ENCODE measurements at regions not wholly inside any gene's neighbourhood (a gene's known extent, or its start where the extent isn't known, plus 50 kb on each side); places are given as distances from the start of the nearest gene placed in this dataset.
A peak's percentile ranks its signal among the peaks of the same experiment; 100 is the strongest.

DNA sequence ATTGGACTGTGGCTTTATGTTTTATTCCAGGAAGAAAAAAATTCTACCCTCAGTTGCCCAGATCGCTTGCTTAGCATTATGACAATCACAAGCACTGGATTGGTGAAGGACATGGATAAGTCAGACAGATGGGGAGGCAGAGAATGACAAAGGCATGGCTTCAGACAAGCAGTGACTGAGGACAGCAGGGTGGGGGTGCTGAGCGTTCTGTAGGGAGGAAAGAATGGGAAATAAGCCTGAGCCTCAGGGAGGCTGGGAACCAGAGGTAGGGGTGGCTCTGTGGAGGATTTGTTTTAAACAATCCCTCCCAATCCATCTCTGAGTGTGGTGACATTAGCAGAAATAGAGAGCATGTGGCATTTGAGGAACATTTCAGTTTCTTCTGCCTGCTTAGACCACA, 896.9 kb downstream of the CCSER2 start:
- Histone ChIP-seq H3K4me3 (no peak overlapping the region), H3K27ac (no peak overlapping the region), H3K9me3 (no peaks in the 10 kb centered on the region), H3K27me3 (ENCODE audit: low read depth) (no peaks in the 10 kb centered on the region), H3K4me1 (no peaks in the 10 kb centered on the region), H3K36me3 (no peaks in the 10 kb centered on the region)
- TF ChIP-seq, protein P1, sequence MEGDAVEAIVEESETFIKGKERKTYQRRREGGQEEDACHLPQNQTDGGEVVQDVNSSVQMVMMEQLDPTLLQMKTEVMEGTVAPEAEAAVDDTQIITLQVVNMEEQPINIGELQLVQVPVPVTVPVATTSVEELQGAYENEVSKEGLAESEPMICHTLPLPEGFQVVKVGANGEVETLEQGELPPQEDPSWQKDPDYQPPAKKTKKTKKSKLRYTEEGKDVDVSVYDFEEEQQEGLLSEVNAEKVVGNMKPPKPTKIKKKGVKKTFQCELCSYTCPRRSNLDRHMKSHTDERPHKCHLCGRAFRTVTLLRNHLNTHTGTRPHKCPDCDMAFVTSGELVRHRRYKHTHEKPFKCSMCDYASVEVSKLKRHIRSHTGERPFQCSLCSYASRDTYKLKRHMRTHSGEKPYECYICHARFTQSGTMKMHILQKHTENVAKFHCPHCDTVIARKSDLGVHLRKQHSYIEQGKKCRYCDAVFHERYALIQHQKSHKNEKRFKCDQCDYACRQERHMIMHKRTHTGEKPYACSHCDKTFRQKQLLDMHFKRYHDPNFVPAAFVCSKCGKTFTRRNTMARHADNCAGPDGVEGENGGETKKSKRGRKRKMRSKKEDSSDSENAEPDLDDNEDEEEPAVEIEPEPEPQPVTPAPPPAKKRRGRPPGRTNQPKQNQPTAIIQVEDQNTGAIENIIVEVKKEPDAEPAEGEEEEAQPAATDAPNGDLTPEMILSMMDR (IDR thresholded peaks at IDR 0.05), result no peak
- intact Hi-C loops (cut with DNase I), result no loop called here
- no peak for DNase-seq
- no peak for ATAC-seq

DNA sequence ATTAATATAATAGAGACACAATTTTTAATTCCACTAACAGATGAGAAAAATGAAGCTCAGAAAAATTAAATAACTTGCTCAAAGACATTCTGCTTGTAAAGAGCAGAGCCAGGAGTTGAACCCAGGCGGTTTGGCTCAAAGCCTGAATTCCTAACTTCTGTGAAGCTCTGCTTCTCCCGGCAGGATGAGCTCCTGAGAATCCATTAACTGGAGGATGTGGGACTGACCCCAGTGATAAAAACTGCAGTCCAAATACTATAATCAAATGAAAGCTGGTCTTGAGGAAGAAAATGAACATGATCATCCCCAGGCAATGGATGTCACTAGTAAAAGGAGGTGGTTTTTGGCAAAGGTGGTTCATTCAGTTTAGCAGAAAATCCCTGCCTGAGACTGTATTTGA, 898.2 kb downstream of the CCSER2 start:
- H3K4me3 ChIP-seq, result no peak overlapping the region
- no peaks in the 10 kb centered on the region for H3K9me3 ChIP-seq
- H3K27me3 ChIP-seq (ENCODE audit: low read depth), result no peaks in the 10 kb centered on the region
- DNase-seq, result no peak
- H3K27ac ChIP-seq, result no peak overlapping the region
- no peaks in the 10 kb centered on the region for H3K36me3 ChIP-seq
- no peak for ATAC-seq
- intact Hi-C loops (cut with DNase I), result no loop called here
- H3K4me1 ChIP-seq, result no peaks in the 10 kb centered on the region
- TF ChIP-seq, protein P1 (IDR thresholded peaks at IDR 0.05), result no peak

DNA sequence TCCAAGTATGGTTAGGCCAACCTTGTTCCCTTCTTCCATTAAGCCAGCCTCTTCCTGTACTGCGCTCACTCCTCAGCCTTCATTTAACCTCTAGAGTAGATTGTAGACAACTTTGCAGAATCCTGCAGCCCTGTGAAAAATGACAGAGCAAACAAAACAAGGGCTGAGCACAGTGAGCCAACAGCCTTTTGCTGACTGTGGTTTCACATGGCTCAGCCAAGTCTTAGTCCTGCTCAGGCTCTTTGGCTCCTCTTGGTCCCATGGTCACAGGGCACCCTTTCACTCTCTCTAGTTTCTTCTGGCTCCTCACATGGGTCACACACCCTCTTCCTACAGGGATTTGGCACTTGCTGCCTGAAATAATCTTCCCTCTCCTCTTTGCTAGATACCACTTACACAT, 900.3 kb downstream of the CCSER2 start:
- intact Hi-C loops (cut with DNase I), result no loop called here
- no peak for ATAC-seq

DNA sequence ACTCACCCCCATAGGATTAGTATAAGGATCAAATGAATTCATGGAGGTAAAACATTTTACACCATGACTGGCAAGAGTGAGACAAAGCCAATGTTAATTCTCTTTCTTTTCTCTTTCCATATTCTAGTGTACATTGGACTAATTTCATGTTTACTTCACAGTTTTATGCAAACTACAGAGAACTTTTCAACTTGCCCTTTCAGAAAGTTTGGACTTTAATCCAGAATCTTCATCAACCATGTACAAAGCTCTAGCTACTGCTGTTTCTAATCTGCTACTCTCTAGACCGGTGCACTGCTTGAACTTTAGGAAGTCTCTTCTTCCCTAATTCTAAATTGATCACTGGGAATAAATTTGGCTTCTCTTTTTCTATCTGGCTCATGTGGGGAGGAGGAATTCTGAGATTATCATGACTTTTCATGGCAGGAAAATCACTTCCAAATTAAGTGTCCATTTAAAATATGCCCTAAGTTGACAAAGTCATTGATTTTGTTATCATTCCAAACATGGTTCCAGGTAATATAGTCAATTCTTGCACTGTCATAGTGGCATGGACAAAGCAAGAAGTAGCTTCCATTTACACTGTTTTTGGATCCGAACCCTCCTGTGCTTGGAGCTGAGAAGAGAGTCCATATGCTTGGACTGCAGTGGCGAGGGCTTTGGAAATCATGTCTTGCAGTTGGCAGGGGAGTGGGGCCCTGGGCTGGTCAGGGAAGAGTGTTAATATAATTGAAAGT, 903.3 kb downstream of the CCSER2 start:
- DNase-seq, result no peak
- Histone ChIP-seq H3K4me3 (no peak overlapping the region), H3K27me3 (ENCODE audit: low read depth) (no peaks in the 10 kb centered on the region), H3K9me3 (no peaks in the 10 kb centered on the region), H3K4me1 (no peaks in the 10 kb centered on the region), H3K36me3 (no peaks in the 10 kb centered on the region), H3K27ac (no peak overlapping the region)
- TF ChIP-seq, protein P1 (IDR thresholded peaks at IDR 0.05), result no peak
- intact Hi-C loops (cut with DNase I), result no loop called here
- ATAC-seq, result no peak

More for the DNA sequence above, 900.3 kb downstream of the CCSER2 start:
- H3K27ac ChIP-seq, result no peak overlapping the region
- H3K36me3 ChIP-seq, result no peaks in the 10 kb centered on the region
- no peaks in the 10 kb centered on the region for H3K9me3 ChIP-seq
- TF ChIP-seq, protein P1 (IDR thresholded peaks at IDR 0.05), result no peak
- no peaks in the 10 kb centered on the region for H3K27me3 ChIP-seq (ENCODE audit: low read depth)
- H3K4me1 ChIP-seq, result no peaks in the 10 kb centered on the region
- no peak for DNase-seq
- H3K4me3 ChIP-seq, result no peak overlapping the region

DNA sequence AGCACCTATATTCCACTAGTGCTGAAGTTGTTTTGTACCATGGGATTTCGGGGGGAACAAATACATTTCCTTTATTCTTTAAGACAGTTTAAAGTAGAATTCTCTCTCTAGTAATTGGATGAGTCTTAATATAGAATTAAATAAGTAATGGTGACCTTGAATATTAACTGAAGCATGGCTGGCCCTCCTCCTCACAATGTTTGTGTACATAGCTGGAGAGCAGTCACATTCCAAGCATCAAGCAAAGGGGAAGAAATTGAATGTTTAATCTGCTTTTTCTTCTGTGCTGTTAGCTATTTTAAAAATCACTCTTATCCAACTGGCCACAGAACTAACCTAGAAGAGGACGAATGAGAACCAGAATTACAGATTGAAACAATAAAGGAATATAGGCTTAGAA, 906.9 kb downstream of the CCSER2 start:
- intact Hi-C loops (cut with DNase I), result no loop called here
- Histone ChIP-seq H3K27me3 (ENCODE audit: low read depth) (no peaks in the 10 kb centered on the region), H3K9me3 (no peaks in the 10 kb centered on the region), H3K36me3 (no peaks in the 10 kb centered on the region), H3K4me3 (no peak overlapping the region), H3K27ac (no peak overlapping the region), H3K4me1 (no peaks in the 10 kb centered on the region)
- DNase-seq (no peak), ATAC-seq (peak in 1 of 2 donors; percentile 43)
- TF ChIP-seq, protein P1 (IDR thresholded peaks at IDR 0.05), result no peak

All from lower lobe of right lung (tissue), 2 donors.